NCI-H2107 treated with DMSO at 0.1 percent for 48 hours (cell line): ENCODE measurements at regions not wholly inside any gene's neighbourhood (a gene's known extent, or its start where the extent isn't known, plus 50 kb on each side); places are given as distances from the start of the nearest gene placed in this dataset.
"Not testable (repeated sequence)": the region's sequence is repeated elsewhere in the genome, so short reads cannot be mapped to it uniquely, and the experiment has no call there.

Experiments
- DNase-seq: peaks from one replicate; lab custom pipeline; 2025; ENCODE audit not compliant: unreplicated experiment; lab: John Stamatoyannopoulos, UW

- not testable (repeated sequence) for DNase-seq
Observed at GRCh38 chr10:21034770-21035169, 137.7 kb upstream of the NEBL start.

GRCh38 chr10:21034241-21034640, 137.1 kb upstream of the NEBL start:
- DNase-seq: no peak

GRCh38 chr10:21032587-21033319, 135.6 kb upstream of the NEBL start:
- DNase-seq: no peak

- DNase-seq: no peak
Observed at GRCh38 chr10:21031232-21031795, 134.2 kb upstream of the NEBL start.

- DNase-seq: no peak
Observed at GRCh38 chr10:21030091-21030490, 133.0 kb upstream of the NEBL start.

GRCh38 chr10:21022821-21023220, 125.7 kb upstream of the NEBL start:
- DNase-seq: no peak

GRCh38 chr10:21021843-21022594, 124.9 kb upstream of the NEBL start:
- DNase-seq: no peak

GRCh38 chr10:21021231-21021630, 124.1 kb upstream of the NEBL start:
- DNase-seq: no peak

- no peak for DNase-seq
Observed at GRCh38 chr10:21020545-21020944, 123.4 kb upstream of the NEBL start.

- DNase-seq: no peak
Observed at GRCh38 chr10:21019436-21019835, 122.3 kb upstream of the NEBL start.

- no peak for DNase-seq
Observed at GRCh38 chr10:21015851-21016250, 118.7 kb upstream of the NEBL start.

GRCh38 chr10:21014141-21014540, 117.0 kb upstream of the NEBL start:
- no peak for DNase-seq

GRCh38 chr10:21011433-21012018, 114.4 kb upstream of the NEBL start:
- no peak for DNase-seq

- no peak for DNase-seq
Observed at GRCh38 chr10:21010615-21011014, 113.5 kb upstream of the NEBL start.

- DNase-seq: no peak
Observed at GRCh38 chr10:21003240-21003822, 106.2 kb upstream of the NEBL start.

- DNase-seq: no peak
Observed at GRCh38 chr10:21002091-21002878, 105.2 kb upstream of the NEBL start.

- DNase-seq: no peak
Observed at GRCh38 chr10:20999699-21000098, 102.6 kb upstream of the NEBL start.

GRCh38 chr10:20998036-20998435, 100.9 kb upstream of the NEBL start:
- no peak for DNase-seq

GRCh38 chr10:20995123-20995987, 98.2 kb upstream of the NEBL start:
- no peak for DNase-seq
